Smooth muscle cell (in vitro differentiated cells): ENCODE measurements at regions not wholly inside any gene's neighbourhood (a gene's known extent, or its start where the extent isn't known, plus 50 kb on each side); places are given as distances from the start of the nearest gene placed in this dataset.

Source experiments
- DNase-seq: peaks from one replicate; lab custom pipeline; 2025; ENCODE audit not compliant: unreplicated experiment; lab: John Stamatoyannopoulos, UW
- H2AFZ ChIP-seq: fragments of 200-600 bp; sonication (generic); 2 replicates; pipeline ENCODE4 v1.6.0; 2016; ENCODE audit warnings: antibody characterized with exemption, low read depth, mild to moderate bottlenecking
- H3F3A ChIP-seq: fragments of 200-600 bp; sonication (generic); 2 replicates; pipeline ENCODE4 v1.6.0; 2017; ENCODE audit warnings: antibody characterized with exemption, low read depth
- H3K27ac ChIP-seq: fragments of 200-600 bp; sonication (generic); 2 replicates; pipeline ENCODE4 v1.5.1; 2016; ENCODE audit warnings: low read depth, mild to moderate bottlenecking
- H3K27me3 ChIP-seq: fragments of 200-600 bp; sonication (generic); 2 replicates; pipeline ENCODE4 v1.6.1; 2016; ENCODE audit warnings: low read depth, mild to moderate bottlenecking
- H3K36me3 ChIP-seq: fragments of 200-600 bp; sonication (generic); 2 replicates; pipeline ENCODE4 v1.5.1; 2016; ENCODE audit warnings: low read depth
- H3K4me1 ChIP-seq: fragments of 200-600 bp; sonication (generic); 2 replicates; pipeline ENCODE4 v1.5.1; 2016; ENCODE audit warnings: low read depth
- H3K4me2 ChIP-seq: fragments of 200-600 bp; sonication (generic); 2 replicates; pipeline ENCODE4 v1.6.0; 2016; ENCODE audit warnings: mild to moderate bottlenecking
- H3K4me3 ChIP-seq: fragments of 200-600 bp; sonication (generic); 2 replicates; pipeline ENCODE4 v1.5.1; 2016; ENCODE audit warnings: mild to moderate bottlenecking
- H3K79me2 ChIP-seq: fragments of 200-600 bp; sonication (generic); 2 replicates; pipeline ENCODE4 v1.6.0; 2016; ENCODE audit warnings: low read depth, mild to moderate bottlenecking
- H3K9ac ChIP-seq: fragments of 200-600 bp; sonication (generic); 2 replicates; pipeline ENCODE4 v1.6.0; 2016; ENCODE audit warnings: low read depth
- H3K9me3 ChIP-seq: fragments of 200-600 bp; sonication (generic); replicated peaks from 2 replicates; pipeline ENCODE4 v1.5.1; 2016; ENCODE audit warnings: low read depth
- H4K20me1 ChIP-seq: fragments of 200-600 bp; sonication (generic); 2 replicates; pipeline ENCODE4 v1.6.0; 2016; ENCODE audit warnings: low read depth
- WGBS: methylation state at CpG from one replicate; pipeline ENCODE4 v1.1.7; 2016; ENCODE audit warnings: low lambda C conversion rate; 5-methylcytosine and 5-hydroxymethylcytosine counted together
- TF ChIP-seq, protein P1 (sequence below): fragments of 200-600 bp; sonication (generic); IDR thresholded peaks from 2 replicates; pipeline ENCODE4 v1.5.1; 2017; ENCODE audit warnings: borderline replicate concordance, mild to moderate bottlenecking, antibody characterized with exemption; ENCODE audit not compliant: insufficient read depth, poor library complexity, severe bottlenecking

DNA sequence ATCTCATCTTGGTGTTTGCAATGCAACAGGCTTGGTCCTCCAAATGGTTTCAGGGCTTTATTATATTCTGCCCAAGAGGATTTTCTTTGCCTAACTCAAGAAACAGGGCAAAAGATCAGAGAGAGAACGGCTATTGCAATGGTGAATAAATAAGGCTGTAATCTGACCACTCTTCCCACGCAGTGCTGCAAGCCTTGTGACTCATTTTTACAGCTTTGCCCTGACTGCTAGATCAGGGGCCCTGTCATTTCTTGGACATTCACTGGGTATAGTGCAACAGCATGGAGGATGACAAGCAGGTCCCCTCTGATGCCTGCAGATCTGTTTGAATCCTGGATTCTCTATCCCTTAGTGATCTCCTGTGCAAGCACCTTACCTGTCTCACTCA, 459.1 kb downstream of the EBF1 start:
- Histone ChIP-seq H3K4me3 (no peak overlapping the region), H3K36me3 (no peaks in the 10 kb centered on the region), H4K20me1 (no peaks in the 10 kb centered on the region), H3K27me3 (no peaks in the 10 kb centered on the region), H2AFZ (no peak overlapping the region), H3K79me2 (no peaks in the 10 kb centered on the region), H3K27ac (peak overlapping the region; percentile 82), H3K4me1 (peaks cover 9% of the 10 kb centered on the region), H3F3A (no peaks in the 10 kb centered on the region), H3K9ac (no peak overlapping the region), H3K4me2 (peak overlapping the region; percentile 2), H3K9me3 (no peaks in the 10 kb centered on the region)
- TF ChIP-seq, protein P1, sequence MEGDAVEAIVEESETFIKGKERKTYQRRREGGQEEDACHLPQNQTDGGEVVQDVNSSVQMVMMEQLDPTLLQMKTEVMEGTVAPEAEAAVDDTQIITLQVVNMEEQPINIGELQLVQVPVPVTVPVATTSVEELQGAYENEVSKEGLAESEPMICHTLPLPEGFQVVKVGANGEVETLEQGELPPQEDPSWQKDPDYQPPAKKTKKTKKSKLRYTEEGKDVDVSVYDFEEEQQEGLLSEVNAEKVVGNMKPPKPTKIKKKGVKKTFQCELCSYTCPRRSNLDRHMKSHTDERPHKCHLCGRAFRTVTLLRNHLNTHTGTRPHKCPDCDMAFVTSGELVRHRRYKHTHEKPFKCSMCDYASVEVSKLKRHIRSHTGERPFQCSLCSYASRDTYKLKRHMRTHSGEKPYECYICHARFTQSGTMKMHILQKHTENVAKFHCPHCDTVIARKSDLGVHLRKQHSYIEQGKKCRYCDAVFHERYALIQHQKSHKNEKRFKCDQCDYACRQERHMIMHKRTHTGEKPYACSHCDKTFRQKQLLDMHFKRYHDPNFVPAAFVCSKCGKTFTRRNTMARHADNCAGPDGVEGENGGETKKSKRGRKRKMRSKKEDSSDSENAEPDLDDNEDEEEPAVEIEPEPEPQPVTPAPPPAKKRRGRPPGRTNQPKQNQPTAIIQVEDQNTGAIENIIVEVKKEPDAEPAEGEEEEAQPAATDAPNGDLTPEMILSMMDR, result no peak
- WGBS, result 28% methylated on average over 2 of the region's 2 CpGs
- no peak for DNase-seq

DNA sequence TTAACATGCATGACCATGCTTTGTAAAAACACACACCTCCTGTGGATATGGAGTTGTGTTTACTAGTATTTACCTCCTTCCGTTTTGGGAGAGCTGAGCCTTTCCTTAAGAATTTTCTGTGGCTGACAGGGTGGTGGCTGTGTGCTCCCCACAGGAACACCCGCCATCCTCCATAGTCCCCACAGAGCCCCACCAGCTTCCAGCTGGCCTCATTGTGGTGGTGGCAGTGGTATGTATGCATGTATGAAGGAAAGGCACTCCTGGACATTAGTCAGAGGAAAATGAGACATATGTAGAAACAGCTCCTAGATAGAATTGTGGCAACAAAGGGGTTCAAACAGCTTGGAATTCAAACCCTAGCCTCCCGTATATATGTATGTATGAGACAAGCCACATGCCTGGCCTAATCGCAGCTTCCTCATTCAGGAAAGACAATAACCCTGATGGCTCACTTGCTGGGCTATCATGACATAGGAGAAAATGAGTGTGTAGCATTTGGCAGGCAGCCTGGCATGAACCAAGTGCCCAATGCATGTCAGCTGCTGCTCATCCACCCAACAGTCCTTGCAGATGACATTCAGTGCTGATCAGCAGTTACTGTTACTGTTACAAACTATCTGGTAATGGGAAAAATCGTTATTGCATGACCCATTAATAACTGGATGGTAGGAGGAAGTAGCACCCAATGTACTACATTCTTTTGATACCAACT, 459.7 kb downstream of the EBF1 start:
- no peak for DNase-seq
- Histone ChIP-seq H3K9me3 (no peaks in the 10 kb centered on the region), H4K20me1 (no peaks in the 10 kb centered on the region), H3K27ac (peak overlapping the region; percentile 82), H3K9ac (no peak overlapping the region), H3K79me2 (no peaks in the 10 kb centered on the region), H3K4me1 (peaks cover 9% of the 10 kb centered on the region), H3K36me3 (no peaks in the 10 kb centered on the region), H3F3A (no peaks in the 10 kb centered on the region), H3K4me2 (peak overlapping the region; percentile 2), H3K4me3 (no peak overlapping the region), H2AFZ (no peak overlapping the region), H3K27me3 (no peaks in the 10 kb centered on the region)
- WGBS, result 69% methylated on average over 5 of the region's 5 CpGs
- TF ChIP-seq, protein P1, result no peak

DNA sequence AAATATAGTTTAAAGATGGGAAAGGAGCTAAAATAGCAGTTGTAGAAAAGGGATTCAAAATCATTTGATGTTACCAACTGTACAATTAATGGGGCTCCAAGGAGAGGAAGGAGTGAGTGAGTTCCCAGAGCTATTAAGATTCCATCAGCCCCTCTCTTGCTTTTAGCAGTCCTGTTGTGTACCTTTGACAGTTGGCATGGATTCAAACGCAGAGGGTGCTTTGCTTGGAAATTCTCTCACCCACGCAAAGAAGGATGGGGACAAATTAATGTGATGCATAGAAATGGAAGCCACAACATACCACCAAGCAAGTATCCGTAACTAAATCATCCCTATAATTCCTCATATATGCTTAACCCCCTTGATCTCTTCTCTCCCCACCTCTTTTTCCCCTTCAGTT, 461.3 kb downstream of the EBF1 start:
- no peaks in the 10 kb centered on the region for H3F3A ChIP-seq
- no peaks in the 10 kb centered on the region for H3K9me3 ChIP-seq
- no peaks in the 10 kb centered on the region for H3K36me3 ChIP-seq
- H3K4me1 ChIP-seq, result peaks cover 12% of the 10 kb centered on the region
- TF ChIP-seq, protein P1, result no peak
- no peak overlapping the region for H3K9ac ChIP-seq
- H3K79me2 ChIP-seq, result no peaks in the 10 kb centered on the region
- no peaks in the 10 kb centered on the region for H3K27me3 ChIP-seq
- no peak overlapping the region for H2AFZ ChIP-seq
- DNase-seq, result no peak
- 80% methylated on average over 3 of the region's 3 CpGs for WGBS
- peak overlapping the region; percentile 26 for H3K4me2 ChIP-seq
- no peak overlapping the region for H3K4me3 ChIP-seq
- no peak overlapping the region for H3K27ac ChIP-seq
- no peaks in the 10 kb centered on the region for H4K20me1 ChIP-seq

DNA sequence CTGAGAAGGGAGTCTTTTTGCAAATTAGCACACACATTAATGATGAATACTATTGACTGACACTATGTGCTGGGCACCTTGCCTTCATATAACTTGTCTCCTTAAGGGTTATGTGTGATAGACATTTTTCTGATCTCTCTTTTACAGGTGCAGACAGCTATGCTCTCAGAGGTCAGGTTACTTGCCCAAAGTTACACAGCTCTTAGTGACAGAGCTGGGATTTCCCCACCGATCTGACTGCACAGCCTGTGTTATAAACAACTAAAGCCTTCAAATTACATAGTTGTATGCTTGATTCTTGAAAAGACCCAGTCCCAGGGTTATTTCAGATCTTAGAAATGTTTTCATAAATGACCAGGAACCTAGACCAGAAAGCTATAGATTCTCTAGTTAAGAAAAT, 462.7 kb downstream of the EBF1 start:
- no peak overlapping the region for H3K4me3 ChIP-seq
- H2AFZ ChIP-seq, result no peak overlapping the region
- H3K27ac ChIP-seq, result no peak overlapping the region
- TF ChIP-seq, protein P1, result no peak
- WGBS, result 0% methylated on average over 1 of the region's 1 CpG
- H3K27me3 ChIP-seq, result no peaks in the 10 kb centered on the region
- H3K36me3 ChIP-seq, result no peaks in the 10 kb centered on the region
- H3K79me2 ChIP-seq, result no peaks in the 10 kb centered on the region
- H3K9me3 ChIP-seq, result no peaks in the 10 kb centered on the region
- no peak overlapping the region for H3K9ac ChIP-seq
- H3F3A ChIP-seq, result no peaks in the 10 kb centered on the region
- H3K4me2 ChIP-seq, result no peak overlapping the region
- H3K4me1 ChIP-seq, result peaks cover 12% of the 10 kb centered on the region
- no peaks in the 10 kb centered on the region for H4K20me1 ChIP-seq
- no peak for DNase-seq
